GM10248 (cell line): ENCODE measurements at regions not wholly inside any gene's neighbourhood (a gene's known extent, or its start where the extent isn't known, plus 50 kb on each side); places are given as distances from the start of the nearest gene placed in this dataset.

Experiments
- CTCF ChIA-PET: fragments of 300-600 bp; sonication (Branson Sonifier 250); formaldehyde crosslinking; extraction: SDS; loops from one replicate; lab custom pipeline; 2021; ENCODE audit warnings: antibody characterized with exemption; lab: Yijun Ruan, JAX
- POLR2A ChIA-PET: fragments of 350-650 bp; sonication (Branson Sonifier 250); formaldehyde crosslinking; extraction: SDS; loops from one replicate; lab custom pipeline; 2020; ENCODE audit warnings: antibody characterized with exemption; lab: Yijun Ruan, JAX
- DNase-seq: peaks from one replicate; pipeline ENCODE4 v3.0.0; 2012; ENCODE audit errors: extremely low spot score
- TF ChIP-seq, protein P1 (sequence below): IDR thresholded peaks from 2 replicates; pipeline ENCODE4 v1.5.1; 2012; ENCODE audit warnings: mild to moderate bottlenecking, low read depth; ENCODE audit errors: extremely low read depth, missing control alignments, control extremely low read depth

DNA sequence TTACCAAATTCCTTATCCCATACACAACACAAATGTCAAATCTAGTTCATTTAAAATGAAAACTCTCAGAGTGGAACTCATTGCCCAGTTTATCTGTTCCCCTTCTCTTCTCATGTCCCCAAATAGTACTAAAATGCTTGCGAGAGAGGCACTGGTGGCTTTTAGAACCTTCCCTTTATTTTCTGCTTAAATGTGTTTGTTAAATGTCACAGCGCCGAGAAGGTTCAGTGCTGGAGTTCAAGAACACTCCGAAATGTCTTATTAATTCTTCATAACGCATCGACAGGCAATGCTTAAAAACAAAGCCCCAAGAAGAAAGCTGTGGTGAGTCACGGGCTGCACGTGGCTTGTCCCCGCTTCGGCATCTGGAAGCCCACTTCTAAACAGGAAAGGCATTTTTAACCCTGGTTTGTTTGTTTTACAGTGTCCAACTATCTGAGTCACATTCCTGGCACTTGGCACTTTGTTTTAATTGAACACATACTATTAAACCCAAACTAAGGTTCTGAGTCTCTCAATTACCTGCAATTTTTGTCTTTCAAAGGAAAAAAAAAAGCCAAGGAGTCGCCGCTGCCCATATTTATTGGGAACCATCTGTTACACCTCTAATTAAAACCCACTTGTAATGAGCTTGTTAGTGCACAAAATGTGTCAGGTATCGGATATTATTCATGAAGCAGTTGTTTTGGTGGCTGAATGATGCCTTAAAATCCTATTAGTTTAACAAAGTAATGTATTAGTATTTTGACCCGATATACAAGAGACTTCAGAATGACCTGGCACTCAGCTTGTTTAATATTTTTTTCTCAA is 49.9 kb upstream of the MGMT start:
- ChIA-PET CTCF (interaction anchor here (1.6 kb wide), 1 partner anchor 11 kb away, joined by 4 read pairs; no protein-coding TSS in a partner anchor), POLR2A (no interaction called here)
- no peak for DNase-seq
- TF ChIP-seq, protein P1, sequence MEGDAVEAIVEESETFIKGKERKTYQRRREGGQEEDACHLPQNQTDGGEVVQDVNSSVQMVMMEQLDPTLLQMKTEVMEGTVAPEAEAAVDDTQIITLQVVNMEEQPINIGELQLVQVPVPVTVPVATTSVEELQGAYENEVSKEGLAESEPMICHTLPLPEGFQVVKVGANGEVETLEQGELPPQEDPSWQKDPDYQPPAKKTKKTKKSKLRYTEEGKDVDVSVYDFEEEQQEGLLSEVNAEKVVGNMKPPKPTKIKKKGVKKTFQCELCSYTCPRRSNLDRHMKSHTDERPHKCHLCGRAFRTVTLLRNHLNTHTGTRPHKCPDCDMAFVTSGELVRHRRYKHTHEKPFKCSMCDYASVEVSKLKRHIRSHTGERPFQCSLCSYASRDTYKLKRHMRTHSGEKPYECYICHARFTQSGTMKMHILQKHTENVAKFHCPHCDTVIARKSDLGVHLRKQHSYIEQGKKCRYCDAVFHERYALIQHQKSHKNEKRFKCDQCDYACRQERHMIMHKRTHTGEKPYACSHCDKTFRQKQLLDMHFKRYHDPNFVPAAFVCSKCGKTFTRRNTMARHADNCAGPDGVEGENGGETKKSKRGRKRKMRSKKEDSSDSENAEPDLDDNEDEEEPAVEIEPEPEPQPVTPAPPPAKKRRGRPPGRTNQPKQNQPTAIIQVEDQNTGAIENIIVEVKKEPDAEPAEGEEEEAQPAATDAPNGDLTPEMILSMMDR = no peak
